ENCODE measurements at regions not wholly inside any gene's neighbourhood (a gene's known extent, or its start where the extent isn't known, plus 50 kb on each side); places are given as distances from the start of the nearest gene placed in this dataset.
"Not testable (repeated sequence)": the region's sequence is repeated elsewhere in the genome, so short reads cannot be mapped to it uniquely, and the experiment has no call there.

DNA sequence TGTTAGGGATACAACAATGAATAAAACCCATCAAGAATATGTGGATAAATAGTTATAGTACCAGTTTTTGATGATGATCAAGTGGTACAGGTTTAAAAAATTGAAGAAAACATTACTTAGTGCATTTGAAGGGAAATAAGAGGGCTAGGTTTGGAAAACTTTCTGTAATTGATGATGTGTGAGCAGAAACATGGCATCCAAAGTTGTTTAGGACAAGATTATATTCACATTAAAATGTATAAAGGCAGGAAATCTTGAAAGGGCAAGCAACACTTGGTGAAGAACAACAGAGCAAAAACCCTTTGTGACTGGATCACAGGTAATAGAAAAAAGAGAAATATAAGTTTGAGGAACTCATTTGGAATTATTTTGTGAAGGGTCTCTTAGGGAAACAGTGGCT is 572.3 kb upstream of the RAG2 start (continued):
- TF ChIP-seq, protein P1, sequence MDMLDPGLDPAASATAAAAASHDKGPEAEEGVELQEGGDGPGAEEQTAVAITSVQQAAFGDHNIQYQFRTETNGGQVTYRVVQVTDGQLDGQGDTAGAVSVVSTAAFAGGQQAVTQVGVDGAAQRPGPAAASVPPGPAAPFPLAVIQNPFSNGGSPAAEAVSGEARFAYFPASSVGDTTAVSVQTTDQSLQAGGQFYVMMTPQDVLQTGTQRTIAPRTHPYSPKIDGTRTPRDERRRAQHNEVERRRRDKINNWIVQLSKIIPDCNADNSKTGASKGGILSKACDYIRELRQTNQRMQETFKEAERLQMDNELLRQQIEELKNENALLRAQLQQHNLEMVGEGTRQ (CRISPR knock-in tag; IDR thresholded peaks at IDR 0.05) = no peak
- TF ChIP-seq NFATC4 (CRISPR knock-in tag; IDR thresholded peaks at IDR 0.05) = no peak

DNA sequence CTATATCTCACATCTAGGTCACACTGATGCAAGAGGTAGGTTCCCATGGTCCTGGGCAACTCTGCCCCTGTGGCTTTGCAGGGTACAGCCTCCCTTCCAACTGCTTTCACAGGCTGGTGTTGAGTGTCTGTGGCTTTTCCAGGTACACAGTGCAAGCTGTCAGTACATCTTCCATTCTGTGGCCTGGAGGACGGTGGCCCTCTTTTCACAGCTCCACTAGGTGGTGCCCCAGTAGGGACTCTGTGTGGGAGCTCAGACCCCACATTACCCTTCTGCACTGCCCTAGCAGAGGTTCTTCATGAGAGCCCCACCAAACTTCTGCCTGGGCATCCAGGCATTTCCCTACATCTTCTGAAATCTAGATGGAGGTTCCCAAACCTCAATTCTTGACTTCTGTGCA is 547.4 kb upstream of the RAG2 start:
- peaks cover 76% of the 10 kb centered on the region for H3K9me3 Mint-ChIP-seq
- H3K4me3 Mint-ChIP-seq; H3K27me3 Mint-ChIP-seq (ENCODE audit: low read depth); POLR2A ChIA-PET; H3K4me1 Mint-ChIP-seq; DNase-seq (ENCODE audit: low spot score); ATAC-seq; CTCF ChIA-PET; H3K27ac Mint-ChIP-seq: not testable (repeated sequence)
- peaks cover 64% of the 10 kb centered on the region for H3K36me3 Mint-ChIP-seq

GRCh38 chr11:37142591-37142990 is 544.6 kb upstream of the RAG2 start:
- Mint-ChIP-seq H3K9me3 (peaks cover 87% of the 10 kb centered on the region), H3K27ac (no peak overlapping the region), H3K4me3 (no peak overlapping the region), H3K36me3 (peaks cover 69% of the 10 kb centered on the region), H3K4me1 (no peaks in the 10 kb centered on the region), H3K27me3 (ENCODE audit: low read depth) (peaks cover 14% of the 10 kb centered on the region)
- POLR2A ChIA-PET = no interaction called here
- ATAC-seq (no peak), DNase-seq (ENCODE audit: low spot score) (no peak)
- TF ChIP-seq ZNF317 (CRISPR knock-in tag; IDR thresholded peaks at IDR 0.05; ENCODE audit: borderline replicate concordance, low read depth) (no peak), NR1H2 (CRISPR knock-in tag; IDR thresholded peaks at IDR 0.05) (no peak), CDX4 (CRISPR knock-in tag; IDR thresholded peaks at IDR 0.05; ENCODE audit: borderline replicate concordance) (no peak), ZNF219 (CRISPR knock-in tag; IDR thresholded peaks at IDR 0.05; ENCODE audit: borderline replicate concordance) (no peak), TCF7 (CRISPR knock-in tag; IDR thresholded peaks at IDR 0.05; ENCODE audit: low read depth) (no peak)
- TF ChIP-seq, protein P2, sequence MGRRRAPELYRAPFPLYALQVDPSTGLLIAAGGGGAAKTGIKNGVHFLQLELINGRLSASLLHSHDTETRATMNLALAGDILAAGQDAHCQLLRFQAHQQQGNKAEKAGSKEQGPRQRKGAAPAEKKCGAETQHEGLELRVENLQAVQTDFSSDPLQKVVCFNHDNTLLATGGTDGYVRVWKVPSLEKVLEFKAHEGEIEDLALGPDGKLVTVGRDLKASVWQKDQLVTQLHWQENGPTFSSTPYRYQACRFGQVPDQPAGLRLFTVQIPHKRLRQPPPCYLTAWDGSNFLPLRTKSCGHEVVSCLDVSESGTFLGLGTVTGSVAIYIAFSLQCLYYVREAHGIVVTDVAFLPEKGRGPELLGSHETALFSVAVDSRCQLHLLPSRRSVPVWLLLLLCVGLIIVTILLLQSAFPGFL (CRISPR knock-in tag; IDR thresholded peaks at IDR 0.05; ENCODE audit: borderline replicate concordance) = no peak
- CTCF ChIA-PET = no interaction called here

DNA sequence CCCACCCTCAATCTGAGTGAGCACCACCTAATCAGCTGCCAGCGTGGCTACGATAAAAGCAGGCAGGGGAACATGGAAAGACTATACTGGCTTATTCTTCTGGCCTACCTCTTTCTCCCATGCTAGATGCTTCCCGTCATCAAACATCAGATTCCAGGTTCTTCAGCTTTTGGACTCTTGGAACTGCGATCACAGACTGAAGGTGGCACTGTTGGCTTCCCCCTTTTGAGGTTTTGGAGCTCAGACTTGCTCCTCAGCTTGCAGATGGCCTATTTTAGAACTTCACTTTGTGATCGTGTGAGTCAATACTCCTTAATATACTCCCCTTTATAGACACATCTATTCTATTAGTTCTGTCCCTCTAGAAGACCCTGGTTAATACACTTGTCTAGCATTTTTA is 543.7 kb upstream of the RAG2 start:
- CTCF ChIA-PET = no interaction called here
- ATAC-seq = no peak
- H3K27ac Mint-ChIP-seq = no peak overlapping the region

GRCh38 chr11:37135606-37136005 is 537.6 kb upstream of the RAG2 start:
- H3K9me3 Mint-ChIP-seq = peaks cover 85% of the 10 kb centered on the region
- not testable (repeated sequence) for H3K4me3 Mint-ChIP-seq

More for the DNA sequence above, 543.7 kb upstream of the RAG2 start:
- Mint-ChIP-seq H3K36me3 (peaks cover 75% of the 10 kb centered on the region), H3K4me3 (no peak overlapping the region), H3K4me1 (no peaks in the 10 kb centered on the region), H3K27me3 (ENCODE audit: low read depth) (peaks cover 14% of the 10 kb centered on the region), H3K9me3 (peaks cover 88% of the 10 kb centered on the region)
- no peak for TF ChIP-seq FOXP1 (CRISPR knock-in tag; IDR thresholded peaks at IDR 0.05; ENCODE audit: borderline replicate concordance)
- no peak for TF ChIP-seq ZNF232 (CRISPR knock-in tag; IDR thresholded peaks at IDR 0.05)
- TF ChIP-seq ZNF416 (CRISPR knock-in tag; IDR thresholded peaks at IDR 0.05) = no peak
- TF ChIP-seq, protein P3, sequence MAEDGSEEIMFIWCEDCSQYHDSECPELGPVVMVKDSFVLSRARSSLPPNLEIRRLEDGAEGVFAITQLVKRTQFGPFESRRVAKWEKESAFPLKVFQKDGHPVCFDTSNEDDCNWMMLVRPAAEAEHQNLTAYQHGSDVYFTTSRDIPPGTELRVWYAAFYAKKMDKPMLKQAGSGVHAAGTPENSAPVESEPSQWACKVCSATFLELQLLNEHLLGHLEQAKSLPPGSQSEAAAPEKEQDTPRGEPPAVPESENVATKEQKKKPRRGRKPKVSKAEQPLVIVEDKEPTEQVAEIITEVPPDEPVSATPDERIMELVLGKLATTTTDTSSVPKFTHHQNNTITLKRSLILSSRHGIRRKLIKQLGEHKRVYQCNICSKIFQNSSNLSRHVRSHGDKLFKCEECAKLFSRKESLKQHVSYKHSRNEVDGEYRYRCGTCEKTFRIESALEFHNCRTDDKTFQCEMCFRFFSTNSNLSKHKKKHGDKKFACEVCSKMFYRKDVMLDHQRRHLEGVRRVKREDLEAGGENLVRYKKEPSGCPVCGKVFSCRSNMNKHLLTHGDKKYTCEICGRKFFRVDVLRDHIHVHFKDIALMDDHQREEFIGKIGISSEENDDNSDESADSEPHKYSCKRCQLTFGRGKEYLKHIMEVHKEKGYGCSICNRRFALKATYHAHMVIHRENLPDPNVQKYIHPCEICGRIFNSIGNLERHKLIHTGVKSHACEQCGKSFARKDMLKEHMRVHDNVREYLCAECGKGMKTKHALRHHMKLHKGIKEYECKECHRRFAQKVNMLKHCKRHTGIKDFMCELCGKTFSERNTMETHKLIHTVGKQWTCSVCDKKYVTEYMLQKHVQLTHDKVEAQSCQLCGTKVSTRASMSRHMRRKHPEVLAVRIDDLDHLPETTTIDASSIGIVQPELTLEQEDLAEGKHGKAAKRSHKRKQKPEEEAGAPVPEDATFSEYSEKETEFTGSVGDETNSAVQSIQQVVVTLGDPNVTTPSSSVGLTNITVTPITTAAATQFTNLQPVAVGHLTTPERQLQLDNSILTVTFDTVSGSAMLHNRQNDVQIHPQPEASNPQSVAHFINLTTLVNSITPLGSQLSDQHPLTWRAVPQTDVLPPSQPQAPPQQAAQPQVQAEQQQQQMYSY (CRISPR knock-in tag; IDR thresholded peaks at IDR 0.05) = no peak
- TF ChIP-seq ZNF396 (CRISPR knock-in tag; IDR thresholded peaks at IDR 0.05; ENCODE audit: borderline replicate concordance) = no peak
- TF ChIP-seq KAT7 (CRISPR knock-in tag; IDR thresholded peaks at IDR 0.05; ENCODE audit: borderline replicate concordance) = no peak
- TF ChIP-seq, protein P1 (CRISPR knock-in tag; IDR thresholded peaks at IDR 0.05) = no peak
- POLR2A ChIA-PET = no interaction called here
- no peak for DNase-seq (ENCODE audit: low spot score)

More at GRCh38 chr11:37135606-37136005, 537.6 kb upstream of the RAG2 start:
- H3K27ac Mint-ChIP-seq; POLR2A ChIA-PET; H3K27me3 Mint-ChIP-seq (ENCODE audit: low read depth); CTCF ChIA-PET; DNase-seq (ENCODE audit: low spot score); ATAC-seq; H3K4me1 Mint-ChIP-seq: not testable (repeated sequence)
- peaks cover 79% of the 10 kb centered on the region for H3K36me3 Mint-ChIP-seq

All from WTC11 (cell line).